GM23248 (cell line): ENCODE measurements at regions not wholly inside any gene's neighbourhood (a gene's known extent, or its start where the extent isn't known, plus 50 kb on each side); places are given as distances from the start of the nearest gene placed in this dataset.

Experiments used
- DNase-seq: peaks from one replicate; pipeline ENCODE4 v3.0.0-alpha.2; 2015
- H2AFZ ChIP-seq: fragments of 200-600 bp; sonication (generic); 2 replicates; pipeline ENCODE4 v1.6.1; 2016; ENCODE audit warnings: antibody characterized with exemption
- H3F3A ChIP-seq: fragments of 200-600 bp; sonication (generic); 2 replicates; pipeline ENCODE4 v1.6.1; 2016; ENCODE audit warnings: mild to moderate bottlenecking, antibody characterized with exemption, mixed run types; ENCODE audit not compliant: insufficient read depth
- H3K27ac ChIP-seq: fragments of 200-600 bp; sonication (generic); 2 replicates; pipeline ENCODE4 v1.5.1; 2016; ENCODE audit warnings: mild to moderate bottlenecking
- H3K27me3 ChIP-seq: fragments of 200-600 bp; sonication (generic); replicated peaks from 2 replicates; pipeline ENCODE4 v1.6.1; 2016; ENCODE audit warnings: mild to moderate bottlenecking; ENCODE audit not compliant: insufficient read depth
- H3K36me3 ChIP-seq: fragments of 200-600 bp; sonication (generic); 2 replicates; pipeline ENCODE4 v1.6.1; 2016; ENCODE audit warnings: low read depth, mild to moderate bottlenecking
- H3K4me1 ChIP-seq: fragments of 200-600 bp; sonication (generic); 2 replicates; pipeline ENCODE4 v1.6.1; 2016; ENCODE audit warnings: mild to moderate bottlenecking; ENCODE audit not compliant: insufficient read depth
- H3K4me2 ChIP-seq: fragments of 200-600 bp; sonication (generic); one replicate; pipeline ENCODE4 v1.6.1; 2016; ENCODE audit warnings: mild to moderate bottlenecking; ENCODE audit not compliant: unreplicated experiment
- H3K4me3 ChIP-seq: fragments of 200-600 bp; sonication (generic); 2 replicates; pipeline ENCODE4 v1.5.1; 2016; ENCODE audit warnings: mild to moderate bottlenecking
- H3K79me2 ChIP-seq: fragments of 200-600 bp; sonication (generic); 2 replicates; pipeline ENCODE4 v1.6.1; 2016; ENCODE audit warnings: mild to moderate bottlenecking; ENCODE audit not compliant: insufficient read depth
- H3K9ac ChIP-seq: fragments of 200-600 bp; sonication (generic); 2 replicates; pipeline ENCODE4 v1.6.1; 2016; ENCODE audit warnings: mild to moderate bottlenecking
- H3K9me2 ChIP-seq: fragments of 200-600 bp; sonication (generic); 2 replicates; pipeline ENCODE4 v1.6.1; 2016; ENCODE audit warnings: mixed run types, mild to moderate bottlenecking, moderate library complexity; ENCODE audit not compliant: insufficient read depth
- H3K9me3 ChIP-seq: fragments of 200-600 bp; sonication (generic); one replicate; pipeline ENCODE4 v1.6.1; 2017; ENCODE audit warnings: low read depth
- H4K20me1 ChIP-seq: fragments of 200-600 bp; sonication (generic); 2 replicates; pipeline ENCODE4 v1.6.0; 2016; ENCODE audit not compliant: insufficient read depth
- EZH2 ChIP-seq: fragments of 200-600 bp; sonication (generic); IDR thresholded peaks from 2 replicates; pipeline ENCODE4 v1.6.1; 2018; ENCODE audit warnings: antibody characterized with exemption, mild to moderate bottlenecking; ENCODE audit not compliant: insufficient read depth, poor library complexity, severe bottlenecking
- EZH2phosphoT487 ChIP-seq: fragments of 200-600 bp; sonication (generic); IDR thresholded peaks from 2 replicates; pipeline ENCODE4 v1.6.1; 2018; ENCODE audit warnings: antibody characterized with exemption, moderate library complexity, mild to moderate bottlenecking, low read depth; ENCODE audit not compliant: insufficient read depth
- WGBS, 2 experiments: methylation state at CpG; one replicate each; pipeline ENCODE4 v1.1.6; 2015 to 2017; ENCODE audit warnings: low lambda C conversion rate in 2 of 2, low coverage in 1 of 2; ENCODE audit errors: missing lambda C conversion rate in 2 of 2; 5-methylcytosine and 5-hydroxymethylcytosine counted together
- in situ Hi-C: fragments of 300-500 bp; cut with MboI; formaldehyde crosslinking; loops from 2 replicates; pipeline ENCODE4 v1.15.0; 2020

DNA sequence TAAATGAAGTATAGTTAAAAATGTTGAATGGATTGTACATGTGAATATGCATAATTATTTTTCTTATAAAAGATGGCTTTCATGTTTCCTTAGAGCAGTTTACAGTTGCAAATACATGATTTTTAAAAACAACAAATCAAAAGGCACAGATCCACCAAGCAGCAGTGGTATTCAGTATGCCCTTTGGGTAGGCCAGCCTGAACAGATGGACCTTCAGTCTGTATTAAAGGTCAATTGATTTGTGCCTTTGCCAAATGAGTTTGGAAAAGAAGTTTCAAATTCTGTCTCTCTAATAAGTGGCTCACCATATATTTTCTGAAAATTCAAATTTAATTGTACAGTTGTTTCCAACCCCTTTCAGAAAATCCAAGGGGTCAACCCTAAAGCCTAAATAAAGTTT is 477.1 kb downstream of the NSUN3 start:
- TF ChIP-seq EZH2phosphoT487 = no peak
- Histone ChIP-seq H2AFZ (no peak overlapping the region), H3K27me3 (no peaks in the 10 kb centered on the region), H3K4me2 (no peak overlapping the region), H3K9ac (no peak overlapping the region), H3K4me3 (no peak overlapping the region), H3K27ac (no peak overlapping the region), H3K36me3 (no peaks in the 10 kb centered on the region), H3F3A (no peaks in the 10 kb centered on the region), H3K9me2 (no peaks in the 10 kb centered on the region), H3K9me3 (no peaks in the 10 kb centered on the region), H4K20me1 (no peaks in the 10 kb centered on the region), H3K79me2 (no peaks in the 10 kb centered on the region), H3K4me1 (no peaks in the 10 kb centered on the region)
- DNase-seq = no peak
- in situ Hi-C loops = no loop called here

DNA sequence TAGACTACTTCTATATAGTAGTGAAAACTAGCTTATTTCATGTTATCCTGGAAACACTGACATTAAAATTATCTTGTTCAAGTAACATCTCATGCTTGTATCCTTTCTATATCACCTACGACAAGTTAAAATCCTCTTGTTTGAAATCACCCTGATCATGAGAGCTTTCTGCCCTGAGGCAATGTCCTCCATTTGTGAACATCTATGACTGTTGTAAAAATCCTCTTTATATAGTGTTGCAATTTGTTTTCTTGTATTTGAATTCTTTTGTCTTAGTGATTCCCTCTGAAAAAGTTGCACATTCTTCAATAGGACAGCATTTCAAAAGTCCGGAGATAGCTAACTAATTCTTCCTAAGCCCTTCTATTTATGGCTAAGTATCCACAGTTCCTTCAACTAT is 480.3 kb downstream of the NSUN3 start:
- in situ Hi-C loops = no loop called here
- no peak overlapping the region for H3K4me2 ChIP-seq
- WGBS, 2 experiments = 44 to 56% methylated on average over 2 of the region's 2 CpGs
- no peaks in the 10 kb centered on the region for H4K20me1 ChIP-seq
- H3F3A ChIP-seq = no peaks in the 10 kb centered on the region
- no peaks in the 10 kb centered on the region for H3K9me2 ChIP-seq
- no peak for DNase-seq
- TF ChIP-seq EZH2 (no peak), EZH2phosphoT487 (no peak)
- H3K36me3 ChIP-seq = no peaks in the 10 kb centered on the region
- no peak overlapping the region for H2AFZ ChIP-seq
- H3K4me3 ChIP-seq = no peak overlapping the region
- H3K27ac ChIP-seq = no peak overlapping the region
- no peak overlapping the region for H3K9ac ChIP-seq
- H3K9me3 ChIP-seq = no peaks in the 10 kb centered on the region
- no peaks in the 10 kb centered on the region for H3K4me1 ChIP-seq
- no peaks in the 10 kb centered on the region for H3K27me3 ChIP-seq
- H3K79me2 ChIP-seq = no peaks in the 10 kb centered on the region

DNA sequence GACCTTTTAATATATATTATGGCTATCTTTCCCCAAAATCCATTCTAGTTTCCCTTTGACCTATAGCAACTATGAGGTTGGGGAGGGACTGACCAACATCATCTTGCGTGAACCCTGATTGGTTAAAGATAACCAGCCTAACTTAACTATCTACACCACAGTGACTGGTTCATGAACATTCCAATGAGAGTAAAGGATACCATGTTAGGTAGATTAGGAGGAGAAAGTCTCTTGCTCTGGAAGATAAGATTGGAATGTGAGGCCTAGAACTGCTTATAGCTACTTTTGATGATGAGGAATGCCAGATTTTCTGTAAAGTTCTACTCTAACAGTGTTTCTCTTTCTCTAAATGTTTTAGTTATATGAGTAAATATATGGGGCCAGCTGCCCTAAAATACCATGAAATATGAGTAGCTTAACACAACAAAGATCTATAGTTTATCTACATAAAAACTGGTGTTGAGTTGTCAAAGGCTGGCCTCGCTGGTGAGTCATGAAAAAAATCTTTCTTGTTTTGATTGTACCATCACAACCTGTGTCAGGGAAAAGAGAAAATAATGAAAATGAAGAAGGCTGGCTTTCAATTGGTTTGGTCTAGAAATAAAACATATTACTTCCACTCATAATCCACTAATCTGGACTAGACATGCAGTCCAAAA is 481.4 kb downstream of the NSUN3 start:
- H3K4me3 ChIP-seq = no peak overlapping the region
- DNase-seq = no peak
- 30 to 35% methylated on average over 2 of the region's 2 CpGs for WGBS, 2 experiments

DNA sequence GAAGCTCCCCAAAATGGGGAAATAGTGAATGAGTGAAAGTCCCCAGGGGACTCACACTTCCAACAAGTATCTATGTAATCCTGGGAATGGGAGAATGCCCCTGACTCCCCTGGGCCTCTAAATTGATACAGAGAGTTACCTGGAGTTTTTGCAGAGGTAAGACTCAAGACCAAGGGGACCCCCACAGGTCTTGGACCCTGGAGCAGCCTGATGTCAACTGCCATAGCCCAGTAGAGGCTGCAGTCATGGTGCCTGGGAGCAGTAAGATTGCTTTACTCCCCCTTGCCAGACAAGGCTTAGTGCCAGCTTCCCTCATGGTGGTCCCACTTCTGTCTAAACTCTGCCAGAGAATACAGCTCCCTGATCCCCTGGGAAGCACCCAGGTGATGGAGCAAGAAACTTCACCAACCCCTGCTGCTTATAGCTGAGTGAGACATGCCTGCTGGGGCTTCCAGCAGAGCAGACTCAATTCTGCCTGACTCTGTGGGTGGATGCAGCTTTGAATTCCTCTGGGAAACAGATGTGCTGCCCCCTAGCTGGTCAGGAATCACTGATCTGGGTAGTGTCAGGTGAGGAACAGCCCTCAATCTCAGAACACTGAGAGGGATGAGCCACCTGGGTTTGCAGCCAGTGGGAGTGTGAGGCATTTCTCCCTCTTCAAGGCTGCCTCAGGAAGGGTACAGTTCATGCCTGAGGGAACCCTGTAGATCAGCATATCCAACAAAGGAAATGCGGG is 485.9 kb downstream of the NSUN3 start:
- H2AFZ ChIP-seq = no peak overlapping the region
- no peak for DNase-seq
- WGBS, 2 experiments = 0 to 23% methylated on average over 1 of the region's 1 CpG
- no peak for TF ChIP-seq EZH2
- TF ChIP-seq EZH2phosphoT487 = no peak
- H4K20me1 ChIP-seq = no peaks in the 10 kb centered on the region
- H3K9me2 ChIP-seq = no peaks in the 10 kb centered on the region
- H3K4me1 ChIP-seq = no peaks in the 10 kb centered on the region
- no peaks in the 10 kb centered on the region for H3F3A ChIP-seq
- in situ Hi-C loops = no loop called here
- no peaks in the 10 kb centered on the region for H3K79me2 ChIP-seq
- no peak overlapping the region for H3K27ac ChIP-seq
- no peak overlapping the region for H3K9ac ChIP-seq
- no peaks in the 10 kb centered on the region for H3K9me3 ChIP-seq
- H3K27me3 ChIP-seq = no peaks in the 10 kb centered on the region
- H3K4me3 ChIP-seq = no peak overlapping the region
- H3K4me2 ChIP-seq = no peak overlapping the region
- no peaks in the 10 kb centered on the region for H3K36me3 ChIP-seq

More for the DNA sequence above, 481.4 kb downstream of the NSUN3 start:
- no peaks in the 10 kb centered on the region for H4K20me1 ChIP-seq
- no peak overlapping the region for H3K4me2 ChIP-seq
- H3K9me2 ChIP-seq = no peaks in the 10 kb centered on the region
- no peak overlapping the region for H3K9ac ChIP-seq
- H3K36me3 ChIP-seq = no peaks in the 10 kb centered on the region
- no peaks in the 10 kb centered on the region for H3K27me3 ChIP-seq
- no peak for TF ChIP-seq EZH2phosphoT487
- TF ChIP-seq EZH2 = no peak
- in situ Hi-C loops = no loop called here
- H3K4me1 ChIP-seq = no peaks in the 10 kb centered on the region
- H3K27ac ChIP-seq = no peak overlapping the region
- no peaks in the 10 kb centered on the region for H3K79me2 ChIP-seq
- H2AFZ ChIP-seq = no peak overlapping the region
- H3F3A ChIP-seq = no peaks in the 10 kb centered on the region
- H3K9me3 ChIP-seq = no peaks in the 10 kb centered on the region
